ENCODE measurements at regions not wholly inside any gene's neighbourhood (a gene's known extent, or its start where the extent isn't known, plus 50 kb on each side); places are given as distances from the start of the nearest gene placed in this dataset.
"Not testable (repeated sequence)": the region's sequence is repeated elsewhere in the genome, so short reads cannot be mapped to it uniquely, and the experiment has no call there.

GRCh38 chr7:101679653-101680173 lies 50.6 kb upstream of the MYL10 start:
- DNase-seq = not testable (repeated sequence)

- no peak for DNase-seq
These were observed 51.5 kb upstream of the MYL10 start for GRCh38 chr7:101680406-101681145.

DNA sequence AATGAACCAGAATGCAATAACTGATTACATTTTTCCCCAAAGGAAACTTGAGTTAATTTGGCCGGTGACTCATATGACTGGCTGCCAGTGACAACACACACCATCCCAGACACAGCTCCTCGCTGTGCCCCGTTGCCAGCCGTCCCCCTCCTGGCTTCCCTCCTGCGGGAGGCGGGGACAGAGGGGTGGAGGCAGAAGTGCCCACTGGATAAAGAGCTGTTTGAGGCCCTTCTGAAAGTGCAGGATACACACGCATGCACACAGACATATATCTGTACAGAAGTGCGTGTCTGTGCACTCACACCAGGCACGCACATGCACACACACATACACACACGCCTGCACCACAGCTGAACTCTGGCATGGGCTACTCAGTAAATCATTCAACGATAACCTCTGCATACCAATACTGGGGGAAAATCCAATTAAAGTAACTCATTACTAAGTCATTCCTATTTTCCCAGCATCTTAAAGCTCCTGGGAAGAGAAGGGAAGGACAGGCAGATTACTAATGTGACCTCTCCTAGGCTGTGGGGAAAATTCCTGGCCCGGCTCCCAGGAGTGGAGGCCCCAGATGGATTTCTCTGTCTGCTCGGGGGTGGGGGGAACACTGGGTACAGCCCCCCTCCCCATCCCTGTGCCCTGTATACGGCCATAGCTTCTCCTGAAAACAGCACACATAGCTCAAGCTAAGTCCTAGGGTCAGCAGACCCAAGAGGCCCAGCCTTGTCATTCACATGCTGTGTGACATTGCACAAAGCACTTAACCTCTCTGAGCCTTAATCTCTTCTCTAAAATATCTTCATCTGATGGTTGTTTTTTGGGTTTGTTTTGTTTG lies 52.3 kb upstream of the MYL10 start:
- no peak for DNase-seq

DNA sequence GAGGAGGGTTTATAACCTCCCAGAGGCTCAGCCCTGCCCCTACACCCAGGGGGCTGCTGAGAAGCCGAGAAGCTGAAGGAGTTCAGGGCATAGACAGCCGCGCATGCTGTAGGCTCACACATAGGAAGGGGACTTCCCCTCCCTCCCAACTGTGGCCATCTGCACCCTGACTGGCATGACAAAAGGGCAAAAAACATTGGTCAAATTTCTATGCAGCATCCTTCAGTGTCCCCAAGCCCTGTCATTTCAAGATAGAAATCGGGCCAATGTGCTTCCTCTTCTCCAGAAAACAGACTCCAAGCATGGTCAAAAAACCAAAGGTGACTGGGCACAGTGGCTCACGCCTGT lies 55.9 kb upstream of the MYL10 start:
- no peak for DNase-seq

DNA sequence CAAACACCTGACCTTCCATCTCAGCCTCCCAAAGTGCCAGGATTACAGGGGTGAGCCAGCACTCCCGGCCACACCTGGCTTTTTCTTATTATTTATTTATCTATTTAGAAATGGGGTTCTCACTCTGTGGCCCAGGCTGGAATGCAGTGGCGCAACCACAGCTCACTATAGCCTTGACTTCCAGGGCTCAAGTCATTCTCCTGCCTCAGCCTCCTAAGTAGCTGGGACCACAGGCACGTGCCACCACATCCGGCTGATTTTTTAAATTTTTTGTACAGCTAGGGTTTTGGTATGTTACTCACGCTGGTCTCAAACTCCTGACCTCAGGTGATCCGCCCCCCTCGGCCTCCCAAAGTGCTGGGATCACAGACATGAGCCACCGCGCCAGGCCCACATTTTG lies 56.9 kb upstream of the MYL10 start:
- no peak for DNase-seq

DNA sequence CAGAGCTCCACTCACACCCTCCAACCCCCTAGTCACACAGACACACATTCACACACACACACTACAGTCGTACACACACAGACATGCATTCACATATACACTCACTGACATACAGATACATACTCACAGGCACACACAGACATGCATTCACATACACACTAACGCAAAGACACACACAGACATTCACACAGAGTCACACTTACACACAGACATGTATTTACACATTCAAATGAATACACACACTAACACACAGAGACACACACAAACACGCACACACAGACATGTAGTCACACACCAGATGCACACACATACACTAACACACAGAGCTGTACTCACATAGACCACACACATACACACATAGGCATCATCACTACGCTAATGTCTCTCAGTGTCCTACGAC lies 58.0 kb upstream of the MYL10 start:
- DNase-seq = no peak

- no peak for DNase-seq
These were observed 58.7 kb upstream of the MYL10 start for GRCh38 chr7:101687791-101688182.

GRCh38 chr7:101688183-101688831 lies 59.2 kb upstream of the MYL10 start:
- DNase-seq = peak; percentile 55

DNA sequence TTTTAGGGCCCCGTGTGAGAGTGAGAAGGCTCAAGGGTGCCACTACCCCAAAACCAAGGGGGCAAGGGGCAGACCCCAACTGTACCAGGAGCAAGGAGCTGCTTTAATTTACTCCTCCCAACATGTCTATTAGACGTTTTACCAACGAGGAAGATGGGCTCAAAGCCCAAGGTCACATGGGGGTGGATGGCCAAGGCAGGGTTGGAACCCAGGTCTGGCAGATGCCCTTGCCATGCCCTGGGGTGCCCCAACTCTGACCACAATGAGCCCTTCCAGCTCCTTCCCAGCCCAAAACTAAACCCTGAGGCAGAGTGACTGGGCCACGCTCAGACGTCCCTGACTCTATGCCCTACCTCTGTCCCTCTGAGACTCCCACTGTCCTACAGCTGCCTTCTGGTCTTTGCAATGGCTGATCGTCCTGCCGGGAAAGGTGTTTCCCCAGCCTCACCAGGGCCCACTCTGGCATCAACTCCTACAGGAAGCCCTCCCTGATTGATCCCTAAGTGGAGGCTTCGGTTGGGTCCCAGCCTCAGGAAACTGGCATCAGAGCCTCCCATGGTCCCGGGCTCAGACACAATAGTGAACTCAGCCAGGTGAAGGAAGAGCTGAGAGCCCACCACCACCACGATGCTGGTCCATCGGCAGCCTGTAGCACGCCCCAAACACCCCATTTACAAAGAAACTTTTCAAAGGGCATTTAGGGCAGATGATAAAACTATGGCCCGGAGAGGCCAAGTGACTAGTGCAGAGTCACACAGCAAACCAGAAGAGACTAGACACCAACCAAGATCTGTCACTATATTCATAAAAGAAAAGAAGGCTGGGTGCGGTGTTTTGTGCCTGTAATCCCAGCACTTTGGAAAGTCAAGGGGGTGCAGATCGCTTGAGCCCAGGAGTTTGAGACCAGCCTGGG lies 60.2 kb upstream of the MYL10 start:
- DNase-seq = no peak

DNA sequence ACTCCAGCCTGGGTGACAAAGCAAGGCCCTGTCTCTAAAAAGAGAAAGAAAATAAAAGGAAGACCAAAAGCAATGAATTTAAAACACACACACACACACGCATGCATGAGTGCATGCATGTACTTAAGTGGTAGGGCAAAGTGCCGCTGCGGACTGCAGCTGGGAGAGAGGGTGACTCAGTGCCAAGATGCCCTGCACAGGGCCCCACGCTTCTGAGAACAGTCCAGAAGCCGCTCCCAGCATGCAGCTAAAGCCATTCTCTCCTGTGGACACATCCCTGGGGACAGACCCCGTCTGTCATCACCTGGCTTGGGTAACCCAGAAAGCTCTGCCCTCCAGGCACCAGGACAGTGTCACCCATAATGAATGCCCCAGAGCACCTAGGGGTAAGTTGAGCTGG lies 61.0 kb upstream of the MYL10 start:
- no peak for DNase-seq

- no peak for DNase-seq
These were observed 62.8 kb upstream of the MYL10 start for GRCh38 chr7:101691822-101692384.

GRCh38 chr7:101693498-101694091 lies 64.5 kb upstream of the MYL10 start:
- DNase-seq = no peak

- no peak for DNase-seq
These were observed 69.9 kb upstream of the MYL10 start for GRCh38 chr7:101698964-101699363.

GRCh38 chr7:101699399-101699798 lies 70.3 kb upstream of the MYL10 start:
- DNase-seq = no peak

GRCh38 chr7:101699881-101700823 lies 71.1 kb upstream of the MYL10 start:
- DNase-seq = no peak

DNA sequence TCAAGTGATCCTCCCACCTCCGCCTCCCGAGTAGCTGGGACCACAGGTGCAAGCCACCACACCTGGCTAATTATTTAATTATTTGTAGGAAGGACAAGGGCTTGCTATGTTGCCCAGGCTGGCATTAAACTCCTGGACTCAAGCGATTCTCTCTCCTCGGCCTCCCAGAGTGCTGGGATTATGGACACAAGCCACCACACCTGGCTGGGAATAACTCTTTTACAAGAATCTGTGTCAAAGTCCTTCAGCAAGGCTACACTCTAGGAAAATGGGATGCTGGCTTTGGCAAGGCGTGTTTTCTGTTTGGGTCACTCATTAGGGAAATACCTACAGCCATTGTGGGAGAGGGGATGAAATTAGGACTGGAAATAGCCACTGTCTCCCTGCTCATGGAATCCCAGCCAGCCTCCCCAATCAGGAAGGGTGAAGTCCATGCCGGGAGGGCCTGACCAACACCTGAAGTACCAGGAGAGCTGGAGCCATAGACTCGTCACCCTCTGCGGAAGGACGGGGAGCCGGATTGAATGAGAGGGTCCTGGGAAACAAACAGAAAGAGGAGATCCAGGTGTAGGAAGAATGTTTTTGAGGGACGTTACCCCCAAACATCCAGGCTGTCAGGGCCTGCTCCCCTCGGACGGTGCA lies 72.2 kb upstream of the MYL10 start:
- no peak for DNase-seq

DNA sequence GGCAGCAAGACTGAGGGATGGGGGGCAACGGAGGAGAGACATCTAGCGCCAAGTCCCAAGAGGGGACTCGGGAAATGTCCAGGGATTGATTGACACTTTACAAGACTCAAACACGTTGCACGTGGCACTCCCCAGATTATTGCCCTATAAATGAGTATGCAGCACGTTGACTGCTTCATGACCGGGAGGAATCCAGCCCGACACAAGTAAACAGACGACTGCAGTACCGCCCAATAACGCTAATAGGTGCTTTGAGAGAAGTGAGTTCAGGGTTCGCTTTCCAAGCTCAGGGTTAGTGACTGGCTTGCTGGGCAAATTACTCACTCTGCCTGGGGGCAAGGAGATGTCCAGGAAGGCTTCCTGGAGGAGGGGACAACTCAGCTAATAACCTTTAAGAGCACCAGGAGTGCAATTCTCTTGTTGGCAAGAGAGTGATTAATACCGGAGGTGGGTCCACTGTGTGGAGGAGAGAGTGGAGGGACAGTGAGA lies 73.3 kb upstream of the MYL10 start:
- no peak for DNase-seq

DNA sequence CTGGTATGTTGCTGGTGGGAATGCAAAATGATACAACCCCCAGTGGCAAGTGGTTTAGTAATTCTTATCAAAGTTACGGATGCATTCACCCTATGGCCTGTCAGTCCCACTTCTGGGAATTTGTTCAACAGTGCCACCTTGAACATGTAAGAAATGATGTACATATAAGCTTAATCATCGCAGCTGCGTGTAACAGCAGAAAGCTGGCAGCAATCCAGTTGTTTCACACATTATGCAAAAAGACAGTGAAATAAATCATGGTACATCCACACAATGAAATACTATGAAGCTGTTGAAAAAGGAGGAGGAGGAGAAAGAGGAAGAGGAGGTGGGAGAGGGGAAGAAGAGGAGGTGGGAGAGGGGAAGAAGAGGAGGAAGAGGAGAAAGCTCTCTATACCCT lies 76.2 kb upstream of the MYL10 start:
- DNase-seq = peak; percentile 19

DNA sequence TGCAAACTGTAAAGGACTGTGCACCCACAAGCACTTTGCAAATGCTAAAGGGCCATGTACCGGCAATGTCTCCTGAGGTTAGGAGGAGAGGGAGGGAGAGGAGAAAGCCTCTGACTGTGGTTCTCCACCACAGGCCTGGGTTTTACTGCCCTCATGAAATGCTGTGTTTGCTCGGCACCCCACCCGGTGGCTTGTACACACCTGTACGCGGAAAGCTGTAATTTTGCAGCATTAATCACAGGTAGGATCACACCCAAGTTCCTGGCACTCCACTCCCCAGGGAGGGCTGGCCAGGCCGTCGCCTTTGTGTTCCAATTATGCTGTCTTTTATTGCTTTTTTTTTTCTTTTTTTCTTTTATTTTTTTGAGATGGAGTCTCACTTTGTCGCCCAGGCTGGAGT lies 78.5 kb upstream of the MYL10 start:
- peak; percentile 64 for DNase-seq

DNA sequence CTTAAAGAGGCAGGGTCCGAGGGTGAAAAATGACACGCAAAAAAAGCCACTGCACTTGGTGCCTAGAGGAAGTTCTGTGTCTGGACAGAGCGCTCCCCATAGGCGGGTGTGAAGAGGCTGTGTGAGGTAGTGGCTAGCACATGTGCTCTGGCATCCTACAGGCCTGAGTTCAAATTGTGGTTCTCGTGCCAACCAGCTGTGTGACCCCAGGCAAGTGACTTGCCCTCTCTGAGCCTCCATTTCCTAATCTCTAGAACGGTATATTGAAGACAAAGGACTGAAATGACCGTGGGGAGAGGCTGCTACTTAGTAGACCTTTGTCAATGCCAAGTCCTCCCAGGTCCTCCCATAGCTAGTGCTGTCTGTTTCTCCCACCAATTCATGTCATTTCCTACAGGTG lies 79.1 kb upstream of the MYL10 start:
- no peak for DNase-seq

Data from COR-L47 (cell line).